ENCODE measurements at regions not wholly inside any gene's neighbourhood (a gene's known extent, or its start where the extent isn't known, plus 50 kb on each side); places are given as distances from the start of the nearest gene placed in this dataset.

- TF ChIP-seq CTCF (IDR thresholded peaks at IDR 0.05) (no peak), POLR2AphosphoS5 (IDR thresholded peaks at IDR 0.05; ENCODE audit: insufficient read depth in 1 of 2, low read depth in 1 of 2) (no peak)
Observed at GRCh38 chr4:120163895-120164294, 97.2 kb upstream of the MAD2L1 start.
